Endothelial cell of umbilical vein (primary cell): ENCODE measurements at regions not wholly inside any gene's neighbourhood (a gene's known extent, or its start where the extent isn't known, plus 50 kb on each side); places are given as distances from the start of the nearest gene placed in this dataset.

ENCODE experiments used
- BruUV-seq: library from RNA; stranded (reverse); fragments of 400-500 nt; replicated peaks from 2 replicates; lab custom pipeline; 2021; lab: Mats Ljungman, UMichigan
- CTCF ChIA-PET: fragments of 300-600, 350-600 bp; sonication (Branson Sonifier 250); formaldehyde crosslinking; loops from one replicate; lab custom pipeline; 2021; ENCODE audit warnings: antibody characterized with exemption, inconsistent platforms; lab: Charles Lee
- POLR2A ChIA-PET: fragments of 300-600, 350-600 bp; sonication (Branson Sonifier 250); formaldehyde crosslinking; loops from one replicate; lab custom pipeline; 2021; ENCODE audit warnings: antibody characterized with exemption, inconsistent platforms; lab: Charles Lee
- DNase-seq: peaks from one replicate; pipeline ENCODE4 v3.0.0-alpha.2; 2011; ENCODE audit warnings: low read depth, low spot score
- FAIRE-seq: peaks from 2 replicates; lab custom pipeline; 2011; peaks lifted over from hg19 to GRCh38; lab: Jason Lieb, UNC
- H2AFZ ChIP-seq: 2 replicates; pipeline ENCODE4 v1.6.0; 2012; ENCODE audit warnings: low read depth, low read length, control low read depth, inconsistent platforms
- H3K27ac ChIP-seq: 2 replicates; pipeline ENCODE4 v1.5.1; 2011; ENCODE audit warnings: low read depth, mild to moderate bottlenecking, control low read depth, low read length, moderate library complexity; ENCODE audit not compliant: insufficient read depth
- H3K27me3 ChIP-seq, 2 experiments: 2 replicates each; pipeline versions ENCODE4 v1.6.0 to v1.6.1; 2011; ENCODE audit warnings: low read length in 2 of 2, mixed read lengths in 1 of 2; ENCODE audit not compliant: control insufficient read depth in 2 of 2, insufficient read depth in 2 of 2
- H3K36me3 ChIP-seq, 2 experiments: 2 replicates in 1 of 2; 3 replicates in 1 of 2; pipeline ENCODE4 v1.5.1; 2011; ENCODE audit warnings: low read length in 2 of 2, mild to moderate bottlenecking in 1 of 2, moderate library complexity in 1 of 2; ENCODE audit not compliant: control insufficient read depth in 2 of 2, insufficient read depth in 2 of 2; ENCODE audit errors: extremely low read depth in 1 of 2
- H3K4me1 ChIP-seq: 3 replicates; pipeline ENCODE4 v1.5.1; 2011; ENCODE audit warnings: mild to moderate bottlenecking, low read length; ENCODE audit not compliant: control insufficient read depth, insufficient read depth; ENCODE audit errors: extremely low read depth
- H3K4me2 ChIP-seq: 2 replicates; pipeline ENCODE4 v1.6.1; 2011; ENCODE audit warnings: low read length, control low read depth, mixed read lengths; ENCODE audit not compliant: insufficient read depth
- H3K4me3 ChIP-seq, 3 experiments: fragments of 200-600 bp in 1 of 3; sonication (generic), shearing (Covaris generic) in 1 of 3; replicated peaks in 1 of 3; 2 replicates each; pipeline ENCODE4 v1.5.1; 2011 to 2016; ENCODE audit warnings: control low read depth in 3 of 3, low read length in 3 of 3, mild to moderate bottlenecking in 2 of 3, inconsistent platforms in 1 of 3, low read depth in 1 of 3, moderate library complexity in 1 of 3; ENCODE audit not compliant: insufficient read depth in 1 of 3
- H3K79me2 ChIP-seq: 2 replicates; pipeline ENCODE4 v1.6.0; 2012; ENCODE audit warnings: low read length, inconsistent platforms; ENCODE audit not compliant: control insufficient read depth, insufficient read depth
- H3K9ac ChIP-seq: replicated peaks from 2 replicates; pipeline ENCODE3; 2011; ENCODE audit warnings: low read length, control low read depth; ENCODE audit not compliant: insufficient read depth; ENCODE audit errors: extremely low read depth
- H3K9me1 ChIP-seq: replicated peaks from 3 replicates; pipeline ENCODE4 v1.6.0; 2011; ENCODE audit warnings: mild to moderate bottlenecking, low read length; ENCODE audit not compliant: control insufficient read depth, insufficient read depth; ENCODE audit errors: extremely low read depth
- H3K9me3 ChIP-seq: replicated peaks from 2 replicates; pipeline ENCODE4 v1.5.1; 2012; ENCODE audit warnings: low read length, inconsistent platforms; ENCODE audit not compliant: control insufficient read depth, insufficient read depth
- H4K20me1 ChIP-seq: replicated peaks from 2 replicates; pipeline ENCODE3; 2011; ENCODE audit warnings: mild to moderate bottlenecking, low read length; ENCODE audit not compliant: control insufficient read depth, insufficient read depth; ENCODE audit errors: extremely low read depth
- EZH2 ChIP-seq: IDR thresholded peaks from 2 replicates; pipeline ENCODE4 v1.6.1; 2012; ENCODE audit warnings: borderline replicate concordance, low read depth, mild to moderate bottlenecking, moderate library complexity, low read length, inconsistent platforms; ENCODE audit not compliant: severe bottlenecking
- FOS ChIP-seq: IDR thresholded peaks from 2 replicates; pipeline ENCODE4 v1.6.1; 2011; ENCODE audit warnings: mild to moderate bottlenecking, low read length, moderate library complexity, borderline replicate concordance; ENCODE audit not compliant: insufficient read depth
- GATA2 ChIP-seq: IDR thresholded peaks from 2 replicates; pipeline ENCODE4 v1.7.0; 2011; ENCODE audit warnings: low read depth, mild to moderate bottlenecking, moderate library complexity, mixed read lengths, low read length; ENCODE audit not compliant: insufficient read length, insufficient read depth
- JUN ChIP-seq: IDR thresholded peaks from 2 replicates; pipeline ENCODE4 v1.6.1; 2011; ENCODE audit warnings: borderline replicate concordance, low read depth; ENCODE audit not compliant: insufficient read length, insufficient read depth
- MYC ChIP-seq: IDR thresholded peaks from one replicate; pipeline ENCODE4 v1.6.1; 2011; ENCODE audit warnings: mild to moderate bottlenecking, low read depth, low read length
- POLR2A ChIP-seq: IDR thresholded peaks from 2 replicates; pipeline ENCODE4 v1.6.1; 2012; ENCODE audit warnings: low read depth, mild to moderate bottlenecking, control low read depth, low read length
- POLR2AphosphoS5 ChIP-seq: IDR thresholded peaks from 2 replicates; pipeline ENCODE4 v1.6.1; 2012; ENCODE audit warnings: low read depth, mild to moderate bottlenecking, control low read depth, low read length, moderate library complexity; ENCODE audit not compliant: insufficient read depth
- dilution Hi-C: fragments of 300-500 bp; cut with MboI; formaldehyde crosslinking; loops from one replicate; pipeline ENCODE4 v1.15.0; 2019; ENCODE audit warnings: low sequenced_read_pairs; ENCODE audit not compliant: extremely low pct_ligation_motif_present
- intact Hi-C: fragments of 100-400 bp; cut with micrococcal nuclease; formaldehyde crosslinking; loops from one replicate; pipeline ENCODE4 v1.10.0; 2022
- TF ChIP-seq, protein P1 (sequence below), 2 donors: IDR thresholded peaks; 1 replicate in 1 of 2; 2 replicates in 1 of 2; pipeline ENCODE4 v1.5.1; 2011; ENCODE audit warnings: low read length in 2 of 2, mild to moderate bottlenecking in 2 of 2, moderate library complexity in 2 of 2, control low read depth in 1 of 2, inconsistent platforms in 1 of 2, low read depth in 1 of 2; ENCODE audit not compliant: insufficient read depth in 1 of 2; ENCODE audit errors: extremely low read depth in 1 of 2
- TF ChIP-seq, protein P2 (sequence below): IDR thresholded peaks from 2 replicates; pipeline ENCODE4 v1.6.1; 2011; ENCODE audit not compliant: insufficient read depth, insufficient read length

DNA sequence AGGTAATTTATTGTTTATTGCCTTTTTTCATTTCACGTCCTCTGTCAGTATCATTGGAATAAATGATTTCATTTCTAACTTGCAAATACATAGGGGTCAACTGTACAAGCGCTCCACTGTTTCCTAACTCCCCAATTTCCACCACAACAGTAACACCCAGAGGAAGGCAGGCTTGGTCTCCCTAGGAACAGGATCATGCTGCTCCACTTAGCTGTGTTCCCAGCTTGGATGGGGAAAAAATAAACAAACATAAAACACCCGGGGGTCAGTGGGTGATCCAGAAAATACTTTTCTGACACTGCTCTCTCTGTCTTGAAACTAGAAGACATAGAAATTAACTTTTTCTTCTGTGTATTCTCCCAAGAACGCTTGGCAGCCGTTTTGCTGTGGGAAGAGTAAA, 772.5 kb downstream of the TRIML1 start:
- dilution Hi-C loops = no loop called here

More for the DNA sequence above, 772.5 kb downstream of the TRIML1 start:
- Histone ChIP-seq H3K9me1 (no peaks in the 10 kb centered on the region), H3K4me2 (no peak overlapping the region), H3K79me2 (no peaks in the 10 kb centered on the region), H2AFZ (no peak overlapping the region), H3K27ac (no peak overlapping the region), H3K27me3 (no peaks in the 10 kb centered on the region), H3K4me1 (no peaks in the 10 kb centered on the region), H3K36me3 (no peaks in the 10 kb centered on the region), H3K9me3 (no peaks in the 10 kb centered on the region), H4K20me1 (no peaks in the 10 kb centered on the region), H3K9ac (no peak overlapping the region), H3K4me3 (no peak overlapping the region)
- DNase-seq (no peak), FAIRE-seq (no peak)
- intact Hi-C loops = no loop called here
- no TSS peak for BruUV-seq
- CTCF ChIA-PET = no interaction called here
- TF ChIP-seq POLR2AphosphoS5 (no peak), EZH2 (no peak), MYC (no peak), GATA2 (no peak), POLR2A (no peak), FOS (no peak), JUN (no peak)
- TF ChIP-seq, protein P1, sequence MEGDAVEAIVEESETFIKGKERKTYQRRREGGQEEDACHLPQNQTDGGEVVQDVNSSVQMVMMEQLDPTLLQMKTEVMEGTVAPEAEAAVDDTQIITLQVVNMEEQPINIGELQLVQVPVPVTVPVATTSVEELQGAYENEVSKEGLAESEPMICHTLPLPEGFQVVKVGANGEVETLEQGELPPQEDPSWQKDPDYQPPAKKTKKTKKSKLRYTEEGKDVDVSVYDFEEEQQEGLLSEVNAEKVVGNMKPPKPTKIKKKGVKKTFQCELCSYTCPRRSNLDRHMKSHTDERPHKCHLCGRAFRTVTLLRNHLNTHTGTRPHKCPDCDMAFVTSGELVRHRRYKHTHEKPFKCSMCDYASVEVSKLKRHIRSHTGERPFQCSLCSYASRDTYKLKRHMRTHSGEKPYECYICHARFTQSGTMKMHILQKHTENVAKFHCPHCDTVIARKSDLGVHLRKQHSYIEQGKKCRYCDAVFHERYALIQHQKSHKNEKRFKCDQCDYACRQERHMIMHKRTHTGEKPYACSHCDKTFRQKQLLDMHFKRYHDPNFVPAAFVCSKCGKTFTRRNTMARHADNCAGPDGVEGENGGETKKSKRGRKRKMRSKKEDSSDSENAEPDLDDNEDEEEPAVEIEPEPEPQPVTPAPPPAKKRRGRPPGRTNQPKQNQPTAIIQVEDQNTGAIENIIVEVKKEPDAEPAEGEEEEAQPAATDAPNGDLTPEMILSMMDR (IDR thresholded peaks at IDR 0.05; ENCODE audit: extremely low read depth in 1 of 2, insufficient read depth in 1 of 2, low read depth in 1 of 2, low read length in 2 of 2) = no peak
- TF ChIP-seq, protein P2, sequence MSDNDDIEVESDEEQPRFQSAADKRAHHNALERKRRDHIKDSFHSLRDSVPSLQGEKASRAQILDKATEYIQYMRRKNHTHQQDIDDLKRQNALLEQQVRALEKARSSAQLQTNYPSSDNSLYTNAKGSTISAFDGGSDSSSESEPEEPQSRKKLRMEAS = no peak
- POLR2A ChIA-PET = no interaction called here
